Vagina (tissue), 2 donors: ENCODE measurements at regions not wholly inside any gene's neighbourhood (a gene's known extent, or its start where the extent isn't known, plus 50 kb on each side); places are given as distances from the start of the nearest gene placed in this dataset.

Experiments
- CTCF ChIP-seq, 3 experiments: fragments of 450-650 bp in 2 of 3; fragments of 200-600 bp in 1 of 3; sonication (generic) in 1 of 3; IDR thresholded peaks; one replicate each; pipeline ENCODE4 v1.5.1; 2017 to 2019; ENCODE audit warnings: antibody characterized with exemption in 3 of 3, mild to moderate bottlenecking in 2 of 3, moderate library complexity in 2 of 3
- POLR2A ChIP-seq, 2 donors: fragments of 450-650 bp; IDR thresholded peaks; one replicate each; pipeline ENCODE4 v1.6.1; 2017; ENCODE audit warnings: antibody characterized with exemption in 2 of 2, mild to moderate bottlenecking in 2 of 2, moderate library complexity in 2 of 2
- POLR2AphosphoS5 ChIP-seq, 2 donors: sonication (generic); formaldehyde crosslinking; IDR thresholded peaks; one replicate each; pipeline ENCODE4 v1.9.0; 2017; ENCODE audit warnings: antibody characterized with exemption in 2 of 2, mild to moderate bottlenecking in 2 of 2, low read depth in 1 of 2; ENCODE audit not compliant: insufficient read depth in 1 of 2

GRCh38 chr7:96530786-96531185 lies 178.9 kb downstream of the SEM1 start:
- no peak for TF ChIP-seq CTCF (IDR thresholded peaks at IDR 0.05)
- no peak for TF ChIP-seq POLR2A (IDR thresholded peaks at IDR 0.05)
- no peak for TF ChIP-seq POLR2AphosphoS5 (IDR thresholded peaks at IDR 0.05; ENCODE audit: insufficient read depth in 1 of 2, low read depth in 1 of 2)
